T-cell (primary cell): ENCODE measurements at regions not wholly inside any gene's neighbourhood (a gene's known extent, or its start where the extent isn't known, plus 50 kb on each side); places are given as distances from the start of the nearest gene placed in this dataset.

Experiments
- ATAC-seq, 4 experiments: fragments of 200-7000 bp in 3 of 4; fragments of 150-1000 bp in 1 of 4; cut with Tn5 transposase; replicated peaks in 1 of 4; 1 replicate in 3 of 4; 2 replicates in 1 of 4; pipeline ENCODE4 v1.10.0; 2021; ENCODE audit warnings: moderate library complexity in 3 of 4, mild to moderate bottlenecking in 2 of 4, moderate number of reproducible peaks in 1 of 4
- CTCF ChIA-PET, 2 donors: fragments of 300-600 bp; sonication (Branson Sonifier 250); formaldehyde crosslinking; loops; one replicate each; lab custom pipeline; 2022; ENCODE audit warnings: antibody characterized with exemption in 2 of 2; lab: Charles Lee
- POLR2A ChIA-PET, 2 donors: fragments of 300-600 bp; sonication (Branson Sonifier 250); formaldehyde crosslinking; loops; one replicate each; lab custom pipeline; 2022; ENCODE audit warnings: antibody characterized with exemption in 2 of 2; lab: Charles Lee
- DNase-seq, 35 experiments: peaks; one replicate each; pipeline versions ENCODE4 v3.0.0 to v3.0.0-alpha.2; 2013 to 2023
- H3K27ac ChIP-seq: one replicate; pipeline ENCODE4 v1.5.1; 2013; ENCODE audit warnings: low read length
- H3K27me3 ChIP-seq, 2 experiments: replicated peaks in 1 of 2; 1 replicate in 1 of 2; 2 replicates in 1 of 2; pipeline versions ENCODE4 v1.6.1 to v1.7.0; 2013; ENCODE audit warnings: low read length in 1 of 2, mixed read lengths in 1 of 2; ENCODE audit not compliant: control insufficient read depth in 2 of 2, insufficient read depth in 2 of 2; ENCODE audit errors: extremely low read depth in 1 of 2
- H3K36me3 ChIP-seq, 2 donors: 1 replicate in 1 of 2; 2 replicates in 1 of 2; pipeline versions ENCODE4 v1.6.1 to v1.7.0; 2013; ENCODE audit warnings: low read length in 1 of 2; ENCODE audit not compliant: control insufficient read depth in 2 of 2, insufficient read depth in 1 of 2; ENCODE audit errors: extremely low read depth in 1 of 2
- H3K4me1 ChIP-seq, 2 experiments: 1 replicate in 1 of 2; 2 replicates in 1 of 2; pipeline versions ENCODE4 v1.6.1 to v1.7.0; 2013; ENCODE audit warnings: low read length in 2 of 2, mixed read lengths in 1 of 2; ENCODE audit not compliant: insufficient read depth in 2 of 2, control insufficient read depth in 1 of 2; ENCODE audit errors: extremely low read depth in 1 of 2
- H3K4me3 ChIP-seq, 2 donors: 1 replicate in 1 of 2; 2 replicates in 1 of 2; pipeline versions ENCODE4 v1.5.1 to v1.7.0; 2013; ENCODE audit warnings: mild to moderate bottlenecking in 2 of 2, low read length in 1 of 2, moderate library complexity in 1 of 2; ENCODE audit not compliant: control insufficient read depth in 1 of 2; ENCODE audit errors: extremely low read depth in 1 of 2
- H3K9me3 ChIP-seq: 2 replicates; pipeline ENCODE4 v1.7.0; 2013
- H3K27ac Mint-ChIP-seq, 2 donors: one replicate each; pipeline ENCODE4 v1.8.0; 2020 to 2021; ENCODE audit warnings: mild to moderate bottlenecking in 2 of 2, mixed read lengths in 2 of 2
- H3K27me3 Mint-ChIP-seq, 2 donors: one replicate each; pipeline ENCODE4 v1.8.0; 2021 to 2022; ENCODE audit warnings: mixed read lengths in 2 of 2
- H3K36me3 Mint-ChIP-seq: one replicate; pipeline ENCODE4 v1.8.0; 2021; ENCODE audit warnings: mixed read lengths
- H3K4me1 Mint-ChIP-seq, 3 donors: one replicate each; pipeline ENCODE4 v1.8.0; 2020 to 2022; ENCODE audit warnings: mixed read lengths in 3 of 3, mild to moderate bottlenecking in 1 of 3
- H3K4me3 Mint-ChIP-seq, 3 donors: one replicate each; pipeline ENCODE4 v1.8.0; 2020 to 2022; ENCODE audit warnings: mild to moderate bottlenecking in 3 of 3, mixed read lengths in 3 of 3, moderate library complexity in 3 of 3
- H3K9me3 Mint-ChIP-seq, 3 donors: one replicate each; pipeline ENCODE4 v1.8.0; 2020 to 2022; ENCODE audit warnings: mixed read lengths in 3 of 3
- WGBS: methylation state at CpG from one replicate; pipeline ENCODE4 v1.1.5; 2013; ENCODE audit warnings: missing lambda C conversion rate; ENCODE audit not compliant: insufficient coverage; 5-methylcytosine and 5-hydroxymethylcytosine counted together

GRCh38 chr14:86166541-86166940 is 636.6 kb downstream of the FLRT2 start:
- ChIA-PET CTCF (no interaction called here), POLR2A (no interaction called here)
- Histone ChIP-seq H3K4me1 (no peaks in the 10 kb centered on the region), H3K36me3 (no peaks in the 10 kb centered on the region), H3K9me3 (no peaks in the 10 kb centered on the region), H3K27ac (no peak overlapping the region), H3K4me3 (no peak overlapping the region), H3K27me3 (no peaks in the 10 kb centered on the region)
- DNase-seq = no peak
- Mint-ChIP-seq H3K4me3 (no peak overlapping the region), H3K27ac (no peak overlapping the region), H3K9me3 (peaks cover 6 to 16% (median 10%) of the 10 kb centered on the region in 3 donors), H3K4me1 (no peaks in the 10 kb centered on the region), H3K36me3 (no peaks in the 10 kb centered on the region), H3K27me3 (no peaks in the 10 kb centered on the region)
- ATAC-seq = no peak
- 37% methylated on average over 2 of the region's 2 CpGs for WGBS

DNA sequence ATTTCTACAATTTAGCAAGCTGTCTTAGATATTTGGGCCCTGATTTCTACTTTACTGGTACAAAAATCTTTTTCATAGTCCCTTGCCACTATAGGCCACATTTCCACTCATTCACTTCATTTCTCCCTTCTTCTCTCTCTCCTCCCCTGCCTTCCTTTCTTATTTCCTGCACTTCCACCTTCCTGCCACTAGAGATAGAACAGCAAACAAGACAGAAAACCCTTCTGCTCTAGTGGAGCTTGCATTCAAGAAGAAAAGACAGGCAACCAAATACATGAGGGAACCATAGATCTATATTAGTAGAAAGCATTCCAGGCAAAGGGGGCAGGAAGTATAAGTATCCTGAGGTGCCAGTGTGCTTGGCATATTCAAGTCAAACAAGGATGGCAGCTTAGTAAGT is 623.5 kb downstream of the FLRT2 start:
- H3K4me1 Mint-ChIP-seq = no peaks in the 10 kb centered on the region
- no peak overlapping the region for H3K27ac Mint-ChIP-seq
- peaks cover 7 to 12% (median 10%) of the 10 kb centered on the region in 3 donors for H3K9me3 Mint-ChIP-seq
- Histone ChIP-seq H3K4me3 (no peak overlapping the region), H3K9me3 (no peaks in the 10 kb centered on the region), H3K27ac (no peak overlapping the region), H3K27me3 (no peaks in the 10 kb centered on the region), H3K36me3 (no peaks in the 10 kb centered on the region), H3K4me1 (no peaks in the 10 kb centered on the region)
- no peaks in the 10 kb centered on the region for H3K36me3 Mint-ChIP-seq
- no peak overlapping the region for H3K4me3 Mint-ChIP-seq
- DNase-seq = no peak
- H3K27me3 Mint-ChIP-seq = no peaks in the 10 kb centered on the region
- ATAC-seq = no peak
- CTCF ChIA-PET = no interaction called here
- POLR2A ChIA-PET = no interaction called here

DNA sequence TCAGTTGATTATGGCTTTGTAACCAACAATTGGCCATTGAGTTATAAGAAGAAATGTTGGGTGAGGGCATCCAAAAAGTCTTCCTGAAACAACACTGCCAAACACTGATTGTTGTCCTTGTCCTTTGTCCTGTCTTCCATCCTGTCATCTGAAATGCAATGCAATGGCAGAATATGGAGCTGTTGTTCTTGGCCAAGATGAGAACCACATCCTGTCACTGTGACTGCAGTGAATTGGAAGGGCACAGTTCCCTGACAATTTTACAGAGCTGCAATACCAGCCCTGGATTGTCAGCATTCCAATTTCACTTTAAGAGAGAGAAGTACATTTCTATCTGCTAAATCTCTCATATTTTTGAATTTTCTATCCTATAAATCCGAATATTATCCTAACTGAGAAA is 613.3 kb downstream of the FLRT2 start:
- ChIA-PET CTCF (no interaction called here), POLR2A (no interaction called here)
- Histone ChIP-seq H3K9me3 (no peaks in the 10 kb centered on the region), H3K4me1 (no peaks in the 10 kb centered on the region), H3K27ac (no peak overlapping the region), H3K36me3 (no peaks in the 10 kb centered on the region), H3K27me3 (no peaks in the 10 kb centered on the region), H3K4me3 (no peak overlapping the region)
- ATAC-seq (no peak), DNase-seq (no peak)
- Mint-ChIP-seq H3K4me3 (no peak overlapping the region), H3K4me1 (no peaks in the 10 kb centered on the region), H3K36me3 (no peaks in the 10 kb centered on the region), H3K9me3 (peaks cover 12 to 38% (median 31%) of the 10 kb centered on the region in 3 donors), H3K27me3 (no peaks in the 10 kb centered on the region), H3K27ac (no peak overlapping the region)
- no CpG with 5 or more reads among the region's 1 CpG for WGBS

- no peaks in the 10 kb centered on the region for H3K27me3 Mint-ChIP-seq
- Histone ChIP-seq H3K4me3 (no peak overlapping the region), H3K9me3 (no peaks in the 10 kb centered on the region), H3K27me3 (no peaks in the 10 kb centered on the region), H3K27ac (no peak overlapping the region), H3K36me3 (no peaks in the 10 kb centered on the region), H3K4me1 (no peaks in the 10 kb centered on the region)
- DNase-seq = no peak
- POLR2A ChIA-PET = no interaction called here
- H3K9me3 Mint-ChIP-seq = peaks cover 12 to 47% (median 41%) of the 10 kb centered on the region in 3 donors
- H3K27ac Mint-ChIP-seq = no peak overlapping the region
- no peaks in the 10 kb centered on the region for H3K36me3 Mint-ChIP-seq
- WGBS = no CpG with 5 or more reads among the region's 2 CpGs
- no peaks in the 10 kb centered on the region for H3K4me1 Mint-ChIP-seq
- no peak overlapping the region for H3K4me3 Mint-ChIP-seq
- CTCF ChIA-PET = no interaction called here
- no peak for ATAC-seq
Measured at GRCh38 chr14:86141966-86142365, 612.0 kb downstream of the FLRT2 start.

DNA sequence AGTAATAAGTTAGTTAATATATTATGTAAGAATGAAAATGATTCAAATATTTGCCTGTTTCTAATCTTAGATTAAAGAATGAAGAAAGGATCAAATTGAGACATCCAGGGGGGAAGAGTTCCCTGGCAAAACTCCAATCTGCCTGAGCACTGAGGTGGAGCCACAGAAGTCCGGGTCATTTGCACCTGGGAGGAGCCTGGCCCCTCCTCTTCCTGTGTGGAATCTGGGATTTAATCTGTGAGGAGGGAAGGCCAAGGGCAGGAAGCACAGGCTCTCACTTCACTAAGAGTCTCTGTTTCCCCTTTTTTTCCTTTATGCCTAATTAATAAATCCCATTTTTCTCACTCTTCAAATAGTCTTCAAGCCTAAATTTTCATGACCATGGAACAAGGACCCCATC is 599.5 kb downstream of the FLRT2 start:
- no peaks in the 10 kb centered on the region for H3K4me1 ChIP-seq
- Mint-ChIP-seq H3K4me1 (no peaks in the 10 kb centered on the region), H3K27ac (no peak overlapping the region), H3K4me3 (no peak overlapping the region), H3K9me3 (peaks cover 5 to 20% (median 16%) of the 10 kb centered on the region in 3 donors), H3K27me3 (no peaks in the 10 kb centered on the region), H3K36me3 (peaks cover 39% of the 10 kb centered on the region)
- POLR2A ChIA-PET = no interaction called here
- no peak for ATAC-seq
- no peak overlapping the region for H3K27ac ChIP-seq
- H3K27me3 ChIP-seq = no peaks in the 10 kb centered on the region
- WGBS = 60% methylated on average over 1 of the region's 1 CpG
- no peak overlapping the region for H3K4me3 ChIP-seq
- H3K36me3 ChIP-seq = no peaks in the 10 kb centered on the region
- no peaks in the 10 kb centered on the region for H3K9me3 ChIP-seq
- CTCF ChIA-PET = interaction anchor here in 1 of 2 donors (0.6 kb wide), 1 partner anchor 1029 kb away, joined by 3 read pairs; no protein-coding TSS in a partner anchor
- DNase-seq = no peak

- no peaks in the 10 kb centered on the region for H3K4me1 Mint-ChIP-seq
- H3K36me3 Mint-ChIP-seq = peaks cover 36% of the 10 kb centered on the region
- no peak overlapping the region for H3K27ac ChIP-seq
- WGBS = 100% methylated on average over 1 of the region's 4 CpGs
- H3K4me3 ChIP-seq = no peak overlapping the region
- DNase-seq (no peak), ATAC-seq (no peak)
- no peaks in the 10 kb centered on the region for H3K27me3 ChIP-seq
- H3K4me3 Mint-ChIP-seq = no peak overlapping the region
- peaks cover 7 to 20% (median 11%) of the 10 kb centered on the region in 3 donors for H3K9me3 Mint-ChIP-seq
- no peak overlapping the region for H3K27ac Mint-ChIP-seq
- H3K27me3 Mint-ChIP-seq = no peaks in the 10 kb centered on the region
- no peaks in the 10 kb centered on the region for H3K4me1 ChIP-seq
- CTCF ChIA-PET = no interaction called here
- POLR2A ChIA-PET = no interaction called here
- H3K36me3 ChIP-seq = no peaks in the 10 kb centered on the region
- H3K9me3 ChIP-seq = no peaks in the 10 kb centered on the region
Measured at GRCh38 chr14:86124328-86124727, 594.4 kb downstream of the FLRT2 start.

GRCh38 chr14:86115972-86116371 is 586.0 kb downstream of the FLRT2 start:
- ATAC-seq (no peak), DNase-seq (no peak)
- no peaks in the 10 kb centered on the region for H3K27me3 ChIP-seq
- H3K27ac ChIP-seq = no peak overlapping the region
- H3K4me1 Mint-ChIP-seq = no peaks in the 10 kb centered on the region
- H3K36me3 ChIP-seq = no peaks in the 10 kb centered on the region
- no peak overlapping the region for H3K4me3 ChIP-seq
- H3K9me3 Mint-ChIP-seq = peaks cover 27 to 43% (median 34%) of the 10 kb centered on the region in 3 donors
- ChIA-PET CTCF (no interaction called here), POLR2A (no interaction called here)
- H3K4me3 Mint-ChIP-seq = no peak overlapping the region
- H3K9me3 ChIP-seq = peaks cover 2% of the 10 kb centered on the region
- no CpG with 5 or more reads among the region's 1 CpG for WGBS
- H3K4me1 ChIP-seq = no peaks in the 10 kb centered on the region
- no peaks in the 10 kb centered on the region for H3K27me3 Mint-ChIP-seq
- peaks cover 25% of the 10 kb centered on the region for H3K36me3 Mint-ChIP-seq
- H3K27ac Mint-ChIP-seq = no peak overlapping the region
